NB4 (cell line): ENCODE measurements at regions not wholly inside any gene's neighbourhood (a gene's known extent, or its start where the extent isn't known, plus 50 kb on each side); places are given as distances from the start of the nearest gene placed in this dataset.
A peak's percentile ranks its signal among the peaks of the same experiment; 100 is the strongest.

ENCODE experiments used
- DNase-seq: peaks from one replicate; pipeline ENCODE4 v3.0.0; 2010; ENCODE audit warnings: low read depth
- H3K4me3 ChIP-seq: one replicate; pipeline ENCODE4 v1.5.1; 2011; ENCODE audit warnings: mild to moderate bottlenecking, low read depth, low read length, moderate library complexity
- MYC ChIP-seq: IDR thresholded peaks from 2 replicates; pipeline ENCODE4 v1.6.1; 2011; ENCODE audit warnings: low read depth, low read length
- POLR2A ChIP-seq: IDR thresholded peaks from 2 replicates; pipeline ENCODE4 v1.6.1; 2011; ENCODE audit warnings: mild to moderate bottlenecking; ENCODE audit not compliant: insufficient read length; ENCODE audit errors: extremely low read depth
- TF ChIP-seq, protein P1 (sequence below): IDR thresholded peaks from one replicate; pipeline ENCODE4 v1.5.1; 2012; ENCODE audit warnings: low read depth, low read length
- TF ChIP-seq, protein P2 (sequence below): IDR thresholded peaks from 2 replicates; pipeline ENCODE4 v1.6.1; 2011; ENCODE audit warnings: low read depth, low read length

DNA sequence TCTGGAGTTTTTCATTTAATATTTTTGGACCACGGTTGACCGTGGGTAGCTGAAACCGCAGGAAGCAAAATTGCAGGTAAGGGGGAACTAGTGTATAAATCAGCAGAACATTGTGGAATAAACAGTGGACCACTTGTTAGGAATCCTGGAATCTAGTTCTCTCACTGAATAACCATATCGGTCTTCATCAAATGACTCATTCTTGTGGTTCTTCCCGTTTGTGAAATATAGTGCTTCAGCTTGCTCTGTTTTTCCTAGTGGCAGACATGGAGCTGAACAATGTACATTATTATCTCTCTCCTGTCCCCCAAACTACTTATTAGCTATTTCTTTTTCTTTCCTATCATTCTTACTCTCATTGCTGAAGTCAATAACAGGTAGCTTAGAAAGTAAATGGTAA is 61.9 kb downstream of the HSPA13 start:
- TF ChIP-seq, protein P1, sequence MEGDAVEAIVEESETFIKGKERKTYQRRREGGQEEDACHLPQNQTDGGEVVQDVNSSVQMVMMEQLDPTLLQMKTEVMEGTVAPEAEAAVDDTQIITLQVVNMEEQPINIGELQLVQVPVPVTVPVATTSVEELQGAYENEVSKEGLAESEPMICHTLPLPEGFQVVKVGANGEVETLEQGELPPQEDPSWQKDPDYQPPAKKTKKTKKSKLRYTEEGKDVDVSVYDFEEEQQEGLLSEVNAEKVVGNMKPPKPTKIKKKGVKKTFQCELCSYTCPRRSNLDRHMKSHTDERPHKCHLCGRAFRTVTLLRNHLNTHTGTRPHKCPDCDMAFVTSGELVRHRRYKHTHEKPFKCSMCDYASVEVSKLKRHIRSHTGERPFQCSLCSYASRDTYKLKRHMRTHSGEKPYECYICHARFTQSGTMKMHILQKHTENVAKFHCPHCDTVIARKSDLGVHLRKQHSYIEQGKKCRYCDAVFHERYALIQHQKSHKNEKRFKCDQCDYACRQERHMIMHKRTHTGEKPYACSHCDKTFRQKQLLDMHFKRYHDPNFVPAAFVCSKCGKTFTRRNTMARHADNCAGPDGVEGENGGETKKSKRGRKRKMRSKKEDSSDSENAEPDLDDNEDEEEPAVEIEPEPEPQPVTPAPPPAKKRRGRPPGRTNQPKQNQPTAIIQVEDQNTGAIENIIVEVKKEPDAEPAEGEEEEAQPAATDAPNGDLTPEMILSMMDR: no peak
- TF ChIP-seq MYC: no peak
- peak; percentile 16 for DNase-seq

DNA sequence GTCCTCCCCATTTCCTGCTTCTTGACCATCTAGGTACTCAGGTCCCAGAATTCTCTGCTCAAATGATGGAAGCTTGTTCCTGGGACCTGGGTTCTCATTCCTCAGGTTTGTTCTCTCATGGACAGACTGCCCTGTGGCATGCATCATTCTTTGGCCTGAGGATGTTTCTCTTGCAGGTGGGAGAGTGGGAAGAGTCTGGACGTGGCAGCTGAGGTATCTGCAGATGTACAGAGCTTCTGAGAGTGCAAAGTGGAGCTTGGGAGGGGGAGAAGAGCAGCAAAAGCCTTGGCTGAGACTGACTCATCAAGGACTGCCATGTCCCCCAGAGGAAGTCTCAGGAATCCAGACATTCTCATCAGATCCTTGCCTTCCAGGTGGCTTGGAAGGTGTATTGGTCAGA is 63.1 kb downstream of the HSPA13 start:
- TF ChIP-seq MYC (no peak), POLR2A (no peak)
- TF ChIP-seq, protein P1: no peak
- TF ChIP-seq, protein P2, sequence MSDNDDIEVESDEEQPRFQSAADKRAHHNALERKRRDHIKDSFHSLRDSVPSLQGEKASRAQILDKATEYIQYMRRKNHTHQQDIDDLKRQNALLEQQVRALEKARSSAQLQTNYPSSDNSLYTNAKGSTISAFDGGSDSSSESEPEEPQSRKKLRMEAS: no peak
- no peak overlapping the region for H3K4me3 ChIP-seq
- DNase-seq: no peak

More for the DNA sequence above, 61.9 kb downstream of the HSPA13 start:
- H3K4me3 ChIP-seq: no peak overlapping the region

DNA sequence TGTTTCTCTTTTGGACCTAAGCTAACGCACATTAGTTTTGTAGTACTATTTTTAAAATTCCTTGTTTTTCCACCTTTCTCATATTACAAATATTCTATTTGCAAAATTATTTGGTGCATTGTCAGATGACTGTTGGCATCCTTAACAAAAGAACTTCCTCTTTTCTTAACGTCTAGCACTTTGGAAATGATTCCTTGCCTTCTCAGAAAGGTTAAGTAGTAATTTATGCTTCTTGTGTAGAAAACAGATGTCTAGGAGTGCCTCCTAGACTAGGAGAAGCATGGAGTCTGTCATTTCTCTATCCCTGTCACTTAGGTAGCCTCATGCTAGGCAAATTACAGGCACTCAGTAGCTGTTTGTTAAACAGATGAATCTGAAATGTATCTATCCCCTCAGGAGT is 64.4 kb downstream of the HSPA13 start:
- no peak overlapping the region for H3K4me3 ChIP-seq
- DNase-seq: peak; percentile 27
- TF ChIP-seq POLR2A: no peak
- TF ChIP-seq, protein P2: no peak
- no peak for TF ChIP-seq MYC
- TF ChIP-seq, protein P1: no peak

DNA sequence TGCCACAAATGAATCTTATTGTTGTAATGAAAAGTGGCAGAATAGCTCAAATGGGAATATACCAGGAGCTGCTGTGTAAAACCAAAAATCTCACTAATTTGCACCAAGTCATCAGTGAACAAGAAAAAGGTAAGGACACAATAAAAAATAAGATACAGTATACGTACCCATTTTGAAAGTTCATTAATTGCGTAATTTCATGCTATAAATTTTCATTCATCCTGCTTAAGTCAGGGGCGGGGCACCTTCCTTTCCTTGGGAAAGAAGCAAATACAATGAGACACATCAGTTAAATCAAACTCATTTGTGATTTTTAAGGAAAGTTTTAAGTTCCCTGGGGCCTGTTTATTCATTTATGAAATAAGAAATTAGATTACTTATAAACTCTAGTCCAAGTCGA is 65.4 kb downstream of the HSPA13 start:
- no peak overlapping the region for H3K4me3 ChIP-seq
- no peak for DNase-seq
- TF ChIP-seq, protein P2: no peak
- TF ChIP-seq, protein P1: no peak
- TF ChIP-seq MYC (no peak), POLR2A (no peak)

DNA sequence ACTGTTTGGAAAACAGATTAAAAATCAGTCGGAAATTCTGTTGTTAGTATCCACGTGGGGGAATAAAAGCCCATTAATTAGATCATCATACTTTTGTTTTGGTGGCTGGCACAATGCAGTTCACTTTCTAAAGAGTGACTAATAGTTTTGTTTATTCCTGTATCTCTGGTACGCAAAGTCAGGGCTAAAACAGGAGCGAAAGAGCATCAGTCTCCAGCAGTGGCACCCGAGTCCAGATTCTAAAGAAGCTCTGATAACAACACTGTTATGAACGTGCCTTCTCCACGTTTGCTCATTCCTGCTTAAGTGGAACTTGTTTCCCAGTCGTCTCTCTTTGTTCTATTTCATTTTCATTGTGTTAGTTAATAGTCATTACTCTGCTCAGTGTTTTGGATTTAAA is 69.6 kb downstream of the HSPA13 start:
- TF ChIP-seq, protein P2: no peak
- no peak for TF ChIP-seq POLR2A
- TF ChIP-seq, protein P1: no peak
- no peak for TF ChIP-seq MYC
- H3K4me3 ChIP-seq: no peak overlapping the region
- no peak for DNase-seq

DNA sequence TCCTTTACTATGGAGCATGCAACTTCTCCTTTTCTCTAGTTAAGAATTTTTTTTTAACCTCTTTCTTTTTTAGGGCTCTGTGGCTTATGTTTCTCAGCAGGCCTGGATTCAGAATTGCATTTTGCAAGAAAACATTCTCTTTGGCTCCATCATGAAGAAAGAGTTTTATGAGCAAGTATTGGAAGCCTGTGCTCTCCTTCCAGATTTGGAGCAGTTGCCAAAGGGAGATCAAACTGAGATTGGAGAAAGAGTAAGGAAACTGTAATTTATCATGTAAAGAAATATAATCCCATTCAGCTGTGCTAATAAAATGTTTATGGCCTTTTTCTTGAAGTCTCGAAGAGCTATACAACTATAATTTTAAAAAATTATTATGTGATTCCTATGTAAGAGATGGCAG is 70.1 kb downstream of the HSPA13 start:
- DNase-seq: no peak
- TF ChIP-seq, protein P2: no peak
- no peak for TF ChIP-seq POLR2A
- TF ChIP-seq, protein P1: no peak
- no peak for TF ChIP-seq MYC
- no peak overlapping the region for H3K4me3 ChIP-seq
